DMS53 treated with DMSO at 0.1 percent for 48 hours (cell line): ENCODE measurements at regions not wholly inside any gene's neighbourhood (a gene's known extent, or its start where the extent isn't known, plus 50 kb on each side); places are given as distances from the start of the nearest gene placed in this dataset.

Experiments used
- DNase-seq: peaks from one replicate; lab custom pipeline; 2025; ENCODE audit not compliant: unreplicated experiment; lab: John Stamatoyannopoulos, UW

GRCh38 chr1:223445402-223445801 lies 52.2 kb downstream of the CCDC185 start:
- no peak for DNase-seq

GRCh38 chr1:223453902-223454301 lies 60.7 kb downstream of the CCDC185 start:
- no peak for DNase-seq

GRCh38 chr1:223454959-223455358 lies 61.7 kb downstream of the CCDC185 start:
- no peak for DNase-seq

GRCh38 chr1:223455470-223455869 lies 62.3 kb downstream of the CCDC185 start:
- no peak for DNase-seq

GRCh38 chr1:223456747-223457146 lies 63.5 kb downstream of the CCDC185 start:
- no peak for DNase-seq

GRCh38 chr1:223460566-223461189 lies 67.5 kb downstream of the CCDC185 start:
- peak; percentile 70 for DNase-seq

- no peak for DNase-seq
Measured at GRCh38 chr1:223462047-223462630, 68.9 kb downstream of the CCDC185 start.

- no peak for DNase-seq
Measured at GRCh38 chr1:223462866-223463404, 69.7 kb downstream of the CCDC185 start.

- DNase-seq: no peak
Measured at GRCh38 chr1:223466151-223466550, 72.9 kb downstream of the CCDC185 start.

GRCh38 chr1:223471566-223471965 lies 78.4 kb downstream of the CCDC185 start:
- DNase-seq: no peak

GRCh38 chr1:223472057-223472456 lies 78.8 kb downstream of the CCDC185 start:
- no peak for DNase-seq

GRCh38 chr1:223473601-223474344 lies 80.6 kb downstream of the CCDC185 start:
- no peak for DNase-seq

- DNase-seq: no peak
Measured at GRCh38 chr1:223474804-223475203, 81.6 kb downstream of the CCDC185 start.

GRCh38 chr1:223477456-223477855 lies 84.2 kb downstream of the CCDC185 start:
- no peak for DNase-seq

- DNase-seq: no peak
Measured at GRCh38 chr1:223478606-223479005, 85.4 kb downstream of the CCDC185 start.

GRCh38 chr1:223479261-223479660 lies 86.0 kb downstream of the CCDC185 start:
- DNase-seq: no peak

GRCh38 chr1:223479718-223480425 lies 86.7 kb downstream of the CCDC185 start:
- DNase-seq: peak; percentile 36

GRCh38 chr1:223482132-223482531 lies 88.9 kb downstream of the CCDC185 start:
- no peak for DNase-seq

GRCh38 chr1:223482766-223483165 lies 89.6 kb downstream of the CCDC185 start:
- DNase-seq: no peak

- DNase-seq: no peak
Measured at GRCh38 chr1:223483511-223483910, 90.3 kb downstream of the CCDC185 start.

- no peak for DNase-seq
Measured at GRCh38 chr1:223486366-223486765, 93.2 kb downstream of the CCDC185 start.
